ENCODE measurements at regions not wholly inside any gene's neighbourhood (a gene's known extent, or its start where the extent isn't known, plus 50 kb on each side); places are given as distances from the start of the nearest gene placed in this dataset.

DNA sequence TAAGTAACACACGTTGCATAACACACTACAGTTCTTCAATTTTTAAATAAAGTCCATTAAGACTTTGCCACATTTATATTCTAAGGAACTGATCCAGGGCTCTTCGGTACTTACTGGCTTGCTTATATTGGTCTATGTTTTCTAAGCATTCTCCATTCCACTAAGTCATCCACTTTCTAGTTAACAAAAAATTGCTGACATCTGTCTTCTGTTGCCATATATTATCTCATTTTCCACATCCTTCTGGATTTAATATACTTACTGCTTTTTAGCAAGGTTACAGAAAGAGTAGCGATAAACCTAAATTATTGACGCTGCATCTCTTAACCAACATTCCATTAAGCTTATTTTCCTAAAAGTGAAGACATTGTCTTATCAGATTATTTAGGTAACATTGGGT lies 238.4 kb upstream of the LRIG3 start:
- intact Hi-C loops (cut with micrococcal nuclease): no loop called here
- POLR2A ChIA-PET: no interaction called here
- Histone ChIP-seq H3K36me3 (ENCODE audit: control insufficient read depth in 2 of 3, insufficient read depth in 3 of 3, low read length in 3 of 3) (no peaks in the 10 kb centered on the region), H3K27ac (ENCODE audit: low read depth, low read length) (no peak overlapping the region), H3K4me1 (ENCODE audit: control insufficient read depth in 2 of 2, insufficient read depth in 2 of 2, low read length in 2 of 2) (no peaks in the 10 kb centered on the region), H3K4me3 (ENCODE audit: low read length) (no peak overlapping the region), H3K9me3 (ENCODE audit: control insufficient read depth in 2 of 3, low read length in 3 of 3) (no peaks in the 10 kb centered on the region), H3K27me3 (ENCODE audit: control insufficient read depth in 2 of 2, insufficient read depth in 2 of 2, low read length in 2 of 2) (no peaks in the 10 kb centered on the region)
- Mint-ChIP-seq H3K36me3 (no peaks in the 10 kb centered on the region), H3K4me3 (no peak overlapping the region), H3K4me1 (peaks cover 0 to 2% (median 0%) of the 10 kb centered on the region in 7 donors), H3K9me3 (peaks cover 0 to 23% (median 4%) of the 10 kb centered on the region in 11 donors), H3K27me3 (no peaks in the 10 kb centered on the region), H3K27ac (no peak overlapping the region)
- DNase-seq: no peak
- CTCF ChIA-PET: interaction anchor here (0.7 kb wide), 1 partner anchor 9 kb away, joined by 3 read pairs; no protein-coding TSS in a partner anchor
- no peak for ATAC-seq

DNA sequence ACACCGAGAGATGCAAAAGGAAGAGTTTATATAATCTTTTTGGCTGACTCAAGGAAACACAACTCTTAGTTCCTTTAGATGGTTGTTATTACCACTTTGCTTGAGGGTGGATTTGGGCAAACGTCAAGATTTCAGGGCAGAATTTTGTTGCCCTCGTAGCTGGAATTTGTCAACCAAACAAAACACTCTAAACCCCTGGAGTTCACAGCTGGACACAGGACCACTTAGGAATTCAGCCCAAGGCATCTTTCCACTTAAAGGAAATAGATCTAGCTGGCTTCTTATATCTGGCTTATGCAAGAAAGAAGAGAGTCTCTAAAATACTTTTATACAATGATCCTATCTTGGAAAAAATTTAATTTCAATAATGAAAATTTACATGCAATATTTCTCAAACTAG lies 237.8 kb upstream of the LRIG3 start:
- peaks cover 0 to under 1% (median 0%) of the 10 kb centered on the region in 7 donors for H3K4me1 Mint-ChIP-seq
- H3K4me3 ChIP-seq (ENCODE audit: low read length): no peak overlapping the region
- CTCF ChIA-PET: interaction anchor here (0.7 kb wide), 1 partner anchor 10 kb away, joined by 3 read pairs; no protein-coding TSS in a partner anchor
- no peaks in the 10 kb centered on the region for H3K4me1 ChIP-seq (ENCODE audit: control insufficient read depth in 2 of 2, insufficient read depth in 2 of 2, low read length in 2 of 2)
- no peak for DNase-seq
- no peak overlapping the region for H3K4me3 Mint-ChIP-seq
- H3K9me3 ChIP-seq (ENCODE audit: control insufficient read depth in 2 of 3, low read length in 3 of 3): no peaks in the 10 kb centered on the region
- H3K27ac ChIP-seq (ENCODE audit: low read depth, low read length): no peak overlapping the region
- no peaks in the 10 kb centered on the region for H3K27me3 ChIP-seq (ENCODE audit: control insufficient read depth in 2 of 2, insufficient read depth in 2 of 2, low read length in 2 of 2)
- H3K27ac Mint-ChIP-seq: no peak overlapping the region
- H3K27me3 Mint-ChIP-seq: no peaks in the 10 kb centered on the region
- POLR2A ChIA-PET: no interaction called here
- peaks cover 0 to 23% (median 4%) of the 10 kb centered on the region in 11 donors for H3K9me3 Mint-ChIP-seq
- H3K36me3 Mint-ChIP-seq: no peaks in the 10 kb centered on the region
- ATAC-seq: no peak
- intact Hi-C loops (cut with micrococcal nuclease): no loop called here
- no peaks in the 10 kb centered on the region for H3K36me3 ChIP-seq (ENCODE audit: control insufficient read depth in 2 of 3, insufficient read depth in 3 of 3, low read length in 3 of 3)

GRCh38 chr12:59155448-59155847 lies 235.1 kb upstream of the LRIG3 start:
- H3K27me3 ChIP-seq (ENCODE audit: control insufficient read depth in 2 of 2, insufficient read depth in 2 of 2, low read length in 2 of 2): no peaks in the 10 kb centered on the region
- intact Hi-C loops (cut with micrococcal nuclease): no loop called here
- CTCF ChIA-PET: no interaction called here
- no peak overlapping the region for H3K27ac ChIP-seq (ENCODE audit: low read depth, low read length)
- Mint-ChIP-seq H3K27ac (no peak overlapping the region), H3K4me3 (no peak overlapping the region), H3K27me3 (no peaks in the 10 kb centered on the region), H3K9me3 (peaks cover 0 to 23% (median 4%) of the 10 kb centered on the region in 11 donors), H3K36me3 (no peaks in the 10 kb centered on the region), H3K4me1 (peaks cover 0 to under 1% (median 0%) of the 10 kb centered on the region in 7 donors)
- no peaks in the 10 kb centered on the region for H3K36me3 ChIP-seq (ENCODE audit: control insufficient read depth in 2 of 3, insufficient read depth in 3 of 3, low read length in 3 of 3)
- no peaks in the 10 kb centered on the region for H3K4me1 ChIP-seq (ENCODE audit: control insufficient read depth in 2 of 2, insufficient read depth in 2 of 2, low read length in 2 of 2)
- no peak for ATAC-seq
- no peak for DNase-seq
- POLR2A ChIA-PET: no interaction called here
- no peak overlapping the region for H3K4me3 ChIP-seq (ENCODE audit: low read length)
- no peaks in the 10 kb centered on the region for H3K9me3 ChIP-seq (ENCODE audit: control insufficient read depth in 2 of 3, low read length in 3 of 3)

DNA sequence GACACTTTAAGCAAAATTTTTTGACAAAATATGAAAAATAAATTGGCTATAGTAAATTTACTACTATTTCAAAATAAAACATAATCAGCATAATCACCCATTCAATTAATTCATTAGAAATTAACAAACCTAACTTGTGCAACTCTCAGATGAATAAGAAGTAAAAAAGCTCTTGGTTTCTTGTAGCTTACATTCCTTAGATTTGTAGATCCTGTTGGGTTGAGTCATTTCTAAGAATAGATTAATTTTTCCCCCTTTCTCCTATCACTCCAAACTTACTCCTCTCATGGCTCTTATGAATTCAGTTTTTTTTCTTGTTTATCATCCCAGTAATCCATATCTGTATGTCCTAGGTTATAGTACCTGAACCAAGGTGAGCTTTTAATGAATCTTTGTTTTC lies 230.9 kb upstream of the LRIG3 start:
- Mint-ChIP-seq H3K4me1 (peaks cover 0 to 4% (median 0%) of the 10 kb centered on the region in 7 donors), H3K36me3 (no peaks in the 10 kb centered on the region), H3K27ac (no peak overlapping the region), H3K27me3 (no peaks in the 10 kb centered on the region), H3K4me3 (no peak overlapping the region), H3K9me3 (peaks cover 0 to 19% (median 2%) of the 10 kb centered on the region in 11 donors)
- intact Hi-C loops (cut with micrococcal nuclease): loop anchor here (5.0 kb wide), 2 partner anchors 804 to 1169 kb away; no protein-coding TSS in a partner anchor
- Histone ChIP-seq H3K9me3 (ENCODE audit: control insufficient read depth in 2 of 3, low read length in 3 of 3) (no peaks in the 10 kb centered on the region), H3K4me3 (ENCODE audit: low read length) (no peak overlapping the region), H3K36me3 (ENCODE audit: control insufficient read depth in 2 of 3, insufficient read depth in 3 of 3, low read length in 3 of 3) (no peaks in the 10 kb centered on the region), H3K27me3 (ENCODE audit: control insufficient read depth in 2 of 2, insufficient read depth in 2 of 2, low read length in 2 of 2) (no peaks in the 10 kb centered on the region), H3K4me1 (ENCODE audit: control insufficient read depth in 2 of 2, insufficient read depth in 2 of 2, low read length in 2 of 2) (no peaks in the 10 kb centered on the region), H3K27ac (ENCODE audit: low read depth, low read length) (no peak overlapping the region)
- POLR2A ChIA-PET: no interaction called here
- ATAC-seq (no peak), DNase-seq (no peak)
- CTCF ChIA-PET: no interaction called here

GRCh38 chr12:59149995-59150642 lies 229.8 kb upstream of the LRIG3 start:
- Histone ChIP-seq H3K27ac (ENCODE audit: low read depth, low read length) (no peak overlapping the region), H3K9me3 (ENCODE audit: control insufficient read depth in 2 of 3, low read length in 3 of 3) (no peaks in the 10 kb centered on the region), H3K4me1 (ENCODE audit: control insufficient read depth in 2 of 2, insufficient read depth in 2 of 2, low read length in 2 of 2) (no peaks in the 10 kb centered on the region), H3K4me3 (ENCODE audit: low read length) (no peak overlapping the region), H3K27me3 (ENCODE audit: control insufficient read depth in 2 of 2, insufficient read depth in 2 of 2, low read length in 2 of 2) (no peaks in the 10 kb centered on the region), H3K36me3 (ENCODE audit: control insufficient read depth in 2 of 3, insufficient read depth in 3 of 3, low read length in 3 of 3) (no peaks in the 10 kb centered on the region)
- Mint-ChIP-seq H3K4me3 (no peak overlapping the region), H3K4me1 (peaks cover 0 to 4% (median 0%) of the 10 kb centered on the region in 7 donors), H3K9me3 (peaks cover 0 to 13% (median 2%) of the 10 kb centered on the region in 11 donors), H3K27ac (no peak overlapping the region), H3K36me3 (no peaks in the 10 kb centered on the region), H3K27me3 (no peaks in the 10 kb centered on the region)
- DNase-seq: peak in 2 of 9 donors; percentile 3 to 20
- POLR2A ChIA-PET: no interaction called here
- peak; percentile 74 for ATAC-seq
- CTCF ChIA-PET: no interaction called here
- intact Hi-C loops (cut with micrococcal nuclease): loop anchor here (1.0 to 5.0 kb wide), 4 partner anchors 37 to 1168 kb away; no protein-coding TSS in a partner anchor

GRCh38 chr12:59147791-59148190 lies 227.5 kb upstream of the LRIG3 start:
- Mint-ChIP-seq H3K9me3 (peaks cover 0 to 6% (median 0%) of the 10 kb centered on the region in 11 donors), H3K27ac (no peak overlapping the region), H3K4me3 (no peak overlapping the region), H3K27me3 (no peaks in the 10 kb centered on the region), H3K4me1 (peaks cover 0 to 4% (median 0%) of the 10 kb centered on the region in 7 donors), H3K36me3 (no peaks in the 10 kb centered on the region)
- POLR2A ChIA-PET: no interaction called here
- no peaks in the 10 kb centered on the region for H3K4me1 ChIP-seq (ENCODE audit: control insufficient read depth in 2 of 2, insufficient read depth in 2 of 2, low read length in 2 of 2)
- no peak overlapping the region for H3K4me3 ChIP-seq (ENCODE audit: low read length)
- CTCF ChIA-PET: no interaction called here
- no peak for DNase-seq
- no peaks in the 10 kb centered on the region for H3K9me3 ChIP-seq (ENCODE audit: control insufficient read depth in 2 of 3, low read length in 3 of 3)
- intact Hi-C loops (cut with micrococcal nuclease): no loop called here
- H3K27ac ChIP-seq (ENCODE audit: low read depth, low read length): no peak overlapping the region
- no peaks in the 10 kb centered on the region for H3K36me3 ChIP-seq (ENCODE audit: control insufficient read depth in 2 of 3, insufficient read depth in 3 of 3, low read length in 3 of 3)
- ATAC-seq: no peak
- H3K27me3 ChIP-seq (ENCODE audit: control insufficient read depth in 2 of 2, insufficient read depth in 2 of 2, low read length in 2 of 2): no peaks in the 10 kb centered on the region

- Mint-ChIP-seq H3K4me1 (no peaks in the 10 kb centered on the region), H3K9me3 (peaks cover 0 to 3% (median 0%) of the 10 kb centered on the region in 11 donors), H3K4me3 (no peak overlapping the region), H3K27me3 (no peaks in the 10 kb centered on the region), H3K27ac (no peak overlapping the region), H3K36me3 (no peaks in the 10 kb centered on the region)
- intact Hi-C loops (cut with micrococcal nuclease): no loop called here
- Histone ChIP-seq H3K4me3 (ENCODE audit: low read length) (no peak overlapping the region), H3K4me1 (ENCODE audit: control insufficient read depth in 2 of 2, insufficient read depth in 2 of 2, low read length in 2 of 2) (no peaks in the 10 kb centered on the region), H3K27ac (ENCODE audit: low read depth, low read length) (no peak overlapping the region), H3K9me3 (ENCODE audit: control insufficient read depth in 2 of 3, low read length in 3 of 3) (no peaks in the 10 kb centered on the region), H3K27me3 (ENCODE audit: control insufficient read depth in 2 of 2, insufficient read depth in 2 of 2, low read length in 2 of 2) (no peaks in the 10 kb centered on the region), H3K36me3 (ENCODE audit: control insufficient read depth in 2 of 3, insufficient read depth in 3 of 3, low read length in 3 of 3) (no peaks in the 10 kb centered on the region)
- POLR2A ChIA-PET: no interaction called here
- ATAC-seq (no peak), DNase-seq (no peak)
- CTCF ChIA-PET: no interaction called here
Measured at GRCh38 chr12:59142183-59142790, 222.0 kb upstream of the LRIG3 start.
